Activated CD4-positive, alpha-beta memory T cell treated with anti-CD3 and anti-CD28 coated beads, Interleukin-2, amount 10 ng/mL, durations not matched to agents 7 days and 5 days (primary cell): ENCODE measurements at regions not wholly inside any gene's neighbourhood (a gene's known extent, or its start where the extent isn't known, plus 50 kb on each side); places are given as distances from the start of the nearest gene placed in this dataset.

ENCODE experiments used
- CTCF ChIA-PET: fragments of 350-600 bp; sonication (Branson Sonifier 250); formaldehyde crosslinking; loops from one replicate; lab custom pipeline; 2021; ENCODE audit warnings: antibody characterized with exemption, inconsistent platforms; lab: Charles Lee
- POLR2A ChIA-PET: fragments of 350-600 bp; sonication (Branson Sonifier 250); formaldehyde crosslinking; loops from one replicate; lab custom pipeline; 2021; ENCODE audit warnings: antibody characterized with exemption; lab: Charles Lee
- DNase-seq: peaks from one replicate; pipeline ENCODE4 v3.0.0-alpha.2; 2020
- H3K27ac Mint-ChIP-seq: one replicate; pipeline ENCODE4 v1.8.0; 2021; ENCODE audit warnings: mild to moderate bottlenecking, mixed read lengths
- H3K27me3 Mint-ChIP-seq: one replicate; pipeline ENCODE4 v1.8.0; 2021; ENCODE audit warnings: mixed read lengths
- H3K36me3 Mint-ChIP-seq: one replicate; pipeline ENCODE4 v1.8.0; 2021; ENCODE audit warnings: low read depth, mixed read lengths
- H3K4me1 Mint-ChIP-seq: one replicate; pipeline ENCODE4 v1.8.0; 2021; ENCODE audit warnings: mixed read lengths
- H3K4me3 Mint-ChIP-seq: one replicate; pipeline ENCODE4 v1.8.0; 2021; ENCODE audit warnings: mild to moderate bottlenecking, mixed read lengths
- H3K9me3 Mint-ChIP-seq: one replicate; pipeline ENCODE4 v1.8.0; 2021; ENCODE audit warnings: mixed read lengths

GRCh38 chr18:61756244-61756643 is 136.6 kb downstream of the RNF152 start:
- peaks cover 3% of the 10 kb centered on the region for H3K27me3 Mint-ChIP-seq
- no peaks in the 10 kb centered on the region for H3K9me3 Mint-ChIP-seq
- POLR2A ChIA-PET: no interaction called here
- no peaks in the 10 kb centered on the region for H3K36me3 Mint-ChIP-seq
- CTCF ChIA-PET: no interaction called here
- no peak for DNase-seq
- H3K4me3 Mint-ChIP-seq: no peak overlapping the region
- H3K4me1 Mint-ChIP-seq: peaks cover 3% of the 10 kb centered on the region
- H3K27ac Mint-ChIP-seq: no peak overlapping the region

- Mint-ChIP-seq H3K9me3 (no peaks in the 10 kb centered on the region), H3K36me3 (no peaks in the 10 kb centered on the region), H3K4me1 (peaks cover 3% of the 10 kb centered on the region), H3K27me3 (peaks cover 3% of the 10 kb centered on the region), H3K4me3 (no peak overlapping the region), H3K27ac (no peak overlapping the region)
- ChIA-PET CTCF (no interaction called here), POLR2A (no interaction called here)
- DNase-seq: no peak
These were observed 137.3 kb downstream of the RNF152 start for GRCh38 chr18:61755555-61755954.

GRCh38 chr18:61754039-61754583 is 138.7 kb downstream of the RNF152 start:
- Mint-ChIP-seq H3K4me3 (no peak overlapping the region), H3K27ac (no peak overlapping the region), H3K4me1 (peaks cover 3% of the 10 kb centered on the region), H3K27me3 (no peaks in the 10 kb centered on the region), H3K36me3 (no peaks in the 10 kb centered on the region), H3K9me3 (no peaks in the 10 kb centered on the region)
- ChIA-PET POLR2A (no interaction called here), CTCF (no interaction called here)
- DNase-seq: no peak

- Mint-ChIP-seq H3K27me3 (no peaks in the 10 kb centered on the region), H3K36me3 (no peaks in the 10 kb centered on the region), H3K27ac (no peak overlapping the region), H3K4me1 (peaks cover 3% of the 10 kb centered on the region), H3K9me3 (no peaks in the 10 kb centered on the region), H3K4me3 (no peak overlapping the region)
- POLR2A ChIA-PET: no interaction called here
- CTCF ChIA-PET: no interaction called here
- no peak for DNase-seq
These were observed 139.4 kb downstream of the RNF152 start for GRCh38 chr18:61753373-61753772.

- ChIA-PET POLR2A (no interaction called here), CTCF (no interaction called here)
- Mint-ChIP-seq H3K4me3 (no peak overlapping the region), H3K36me3 (no peaks in the 10 kb centered on the region), H3K27ac (no peak overlapping the region), H3K9me3 (no peaks in the 10 kb centered on the region), H3K4me1 (peaks cover 3% of the 10 kb centered on the region), H3K27me3 (no peaks in the 10 kb centered on the region)
- no peak for DNase-seq
These were observed 139.8 kb downstream of the RNF152 start for GRCh38 chr18:61752973-61753372.

GRCh38 chr18:61750840-61751668 is 141.8 kb downstream of the RNF152 start:
- no peaks in the 10 kb centered on the region for H3K27me3 Mint-ChIP-seq
- ChIA-PET CTCF (no interaction called here), POLR2A (no interaction called here)
- DNase-seq: no peak
- peaks cover 3% of the 10 kb centered on the region for H3K4me1 Mint-ChIP-seq
- H3K9me3 Mint-ChIP-seq: no peaks in the 10 kb centered on the region
- H3K4me3 Mint-ChIP-seq: no peak overlapping the region
- no peak overlapping the region for H3K27ac Mint-ChIP-seq
- H3K36me3 Mint-ChIP-seq: no peaks in the 10 kb centered on the region

GRCh38 chr18:61749546-61749945 is 143.3 kb downstream of the RNF152 start:
- H3K36me3 Mint-ChIP-seq: no peaks in the 10 kb centered on the region
- DNase-seq: no peak
- no peak overlapping the region for H3K27ac Mint-ChIP-seq
- peaks cover 3% of the 10 kb centered on the region for H3K4me1 Mint-ChIP-seq
- CTCF ChIA-PET: no interaction called here
- no peaks in the 10 kb centered on the region for H3K9me3 Mint-ChIP-seq
- no peaks in the 10 kb centered on the region for H3K27me3 Mint-ChIP-seq
- POLR2A ChIA-PET: no interaction called here
- no peak overlapping the region for H3K4me3 Mint-ChIP-seq

- Mint-ChIP-seq H3K9me3 (no peaks in the 10 kb centered on the region), H3K4me1 (peaks cover 3% of the 10 kb centered on the region), H3K36me3 (no peaks in the 10 kb centered on the region), H3K27me3 (no peaks in the 10 kb centered on the region), H3K4me3 (no peak overlapping the region), H3K27ac (no peak overlapping the region)
- ChIA-PET POLR2A (no interaction called here), CTCF (no interaction called here)
- no peak for DNase-seq
These were observed 143.8 kb downstream of the RNF152 start for GRCh38 chr18:61749031-61749430.

- POLR2A ChIA-PET: no interaction called here
- Mint-ChIP-seq H3K4me1 (no peaks in the 10 kb centered on the region), H3K9me3 (no peaks in the 10 kb centered on the region), H3K4me3 (no peak overlapping the region), H3K36me3 (no peaks in the 10 kb centered on the region), H3K27me3 (no peaks in the 10 kb centered on the region), H3K27ac (no peak overlapping the region)
- CTCF ChIA-PET: no interaction called here
- no peak for DNase-seq
These were observed 144.8 kb downstream of the RNF152 start for GRCh38 chr18:61748004-61748403.

- CTCF ChIA-PET: no interaction called here
- no peaks in the 10 kb centered on the region for H3K9me3 Mint-ChIP-seq
- no peaks in the 10 kb centered on the region for H3K4me1 Mint-ChIP-seq
- H3K36me3 Mint-ChIP-seq: no peaks in the 10 kb centered on the region
- no peaks in the 10 kb centered on the region for H3K27me3 Mint-ChIP-seq
- POLR2A ChIA-PET: no interaction called here
- no peak overlapping the region for H3K4me3 Mint-ChIP-seq
- DNase-seq: no peak
- no peak overlapping the region for H3K27ac Mint-ChIP-seq
These were observed 148.9 kb downstream of the RNF152 start for GRCh38 chr18:61743775-61744531.

GRCh38 chr18:61742565-61743429 is 150.0 kb downstream of the RNF152 start:
- Mint-ChIP-seq H3K27me3 (no peaks in the 10 kb centered on the region), H3K9me3 (no peaks in the 10 kb centered on the region), H3K36me3 (no peaks in the 10 kb centered on the region), H3K4me1 (no peaks in the 10 kb centered on the region), H3K4me3 (no peak overlapping the region), H3K27ac (no peak overlapping the region)
- CTCF ChIA-PET: no interaction called here
- DNase-seq: no peak
- POLR2A ChIA-PET: no interaction called here

- H3K36me3 Mint-ChIP-seq: no peaks in the 10 kb centered on the region
- H3K4me3 Mint-ChIP-seq: no peak overlapping the region
- H3K27me3 Mint-ChIP-seq: no peaks in the 10 kb centered on the region
- H3K27ac Mint-ChIP-seq: no peak overlapping the region
- no peak for DNase-seq
- H3K4me1 Mint-ChIP-seq: no peaks in the 10 kb centered on the region
- H3K9me3 Mint-ChIP-seq: no peaks in the 10 kb centered on the region
- ChIA-PET POLR2A (no interaction called here), CTCF (no interaction called here)
These were observed 150.8 kb downstream of the RNF152 start for GRCh38 chr18:61741881-61742454.

GRCh38 chr18:61738488-61738887 is 154.3 kb downstream of the RNF152 start:
- no peak for DNase-seq
- CTCF ChIA-PET: no interaction called here
- no peak overlapping the region for H3K27ac Mint-ChIP-seq
- no peaks in the 10 kb centered on the region for H3K36me3 Mint-ChIP-seq
- no peaks in the 10 kb centered on the region for H3K27me3 Mint-ChIP-seq
- no peak overlapping the region for H3K4me3 Mint-ChIP-seq
- POLR2A ChIA-PET: no interaction called here
- no peaks in the 10 kb centered on the region for H3K4me1 Mint-ChIP-seq
- no peaks in the 10 kb centered on the region for H3K9me3 Mint-ChIP-seq
